Hepatocyte (in vitro differentiated cells): ENCODE measurements at regions not wholly inside any gene's neighbourhood (a gene's known extent, or its start where the extent isn't known, plus 50 kb on each side); places are given as distances from the start of the nearest gene placed in this dataset.

Experiments used
- DNase-seq: peaks from one replicate; pipeline ENCODE4 v3.0.0-alpha.2; 2016; ENCODE audit warnings: low spot score
- H2AFZ ChIP-seq: fragments of 200-600 bp; sonication (generic); 2 replicates; pipeline ENCODE4 v1.6.0; 2016; ENCODE audit warnings: antibody characterized with exemption, mild to moderate bottlenecking
- H3K27ac ChIP-seq: fragments of 200-600 bp; sonication (generic); 2 replicates; pipeline ENCODE4 v1.5.1; 2016; ENCODE audit warnings: mild to moderate bottlenecking
- H3K27me3 ChIP-seq: fragments of 200-600 bp; sonication (generic); 2 replicates; pipeline ENCODE4 v1.6.1; 2016
- H3K36me3 ChIP-seq: fragments of 200-600 bp; sonication (generic); replicated peaks from 2 replicates; pipeline ENCODE4 v1.5.1; 2016; ENCODE audit warnings: low read depth; ENCODE audit not compliant: insufficient read depth
- H3K4me1 ChIP-seq: fragments of 200-600 bp; sonication (generic); 2 replicates; pipeline ENCODE4 v1.5.1; 2016; ENCODE audit warnings: mild to moderate bottlenecking, moderate library complexity; ENCODE audit not compliant: insufficient read depth
- H3K4me2 ChIP-seq: fragments of 200-600 bp; sonication (generic); 2 replicates; pipeline ENCODE4 v1.6.0; 2016
- H3K4me3 ChIP-seq: fragments of 200-600 bp; sonication (generic); 2 replicates; pipeline ENCODE4 v1.5.1; 2016; ENCODE audit warnings: mild to moderate bottlenecking
- H3K79me2 ChIP-seq: fragments of 200-600 bp; sonication (generic); 2 replicates; pipeline ENCODE4 v1.6.0; 2017; ENCODE audit warnings: mild to moderate bottlenecking
- H3K9me2 ChIP-seq: fragments of 200-600 bp; sonication (generic); replicated peaks from 2 replicates; pipeline ENCODE4 v1.6.0; 2017; ENCODE audit warnings: mild to moderate bottlenecking; ENCODE audit not compliant: insufficient read depth
- H3K9me3 ChIP-seq: fragments of 200-600 bp; sonication (generic); 2 replicates; pipeline ENCODE4 v1.5.1; 2016; ENCODE audit warnings: low read depth, mild to moderate bottlenecking
- H4K20me1 ChIP-seq: fragments of 200-600 bp; sonication (generic); 2 replicates; pipeline ENCODE4 v1.6.0; 2016; ENCODE audit warnings: mild to moderate bottlenecking; ENCODE audit not compliant: insufficient read depth, poor library complexity, severe bottlenecking
- EZH2 ChIP-seq: fragments of 200-600 bp; sonication (generic); IDR thresholded peaks from 2 replicates; pipeline ENCODE4 v1.6.1; 2016; ENCODE audit warnings: antibody characterized with exemption, mild to moderate bottlenecking, borderline replicate concordance
- EZH2phosphoT487 ChIP-seq: fragments of 200-600 bp; sonication (generic); IDR thresholded peaks from one replicate; pipeline ENCODE4 v1.6.1; 2018; ENCODE audit warnings: antibody characterized with exemption, mild to moderate bottlenecking, low read depth, moderate library complexity; ENCODE audit not compliant: unreplicated experiment, severe bottlenecking
- WGBS: methylation state at CpG from one replicate; pipeline ENCODE4 v1.1.6; 2016; ENCODE audit warnings: low lambda C conversion rate; ENCODE audit errors: missing lambda C conversion rate; 5-methylcytosine and 5-hydroxymethylcytosine counted together
- TF ChIP-seq, protein P1 (sequence below): fragments of 200-600 bp; sonication (generic); IDR thresholded peaks from 2 replicates; pipeline ENCODE4 v1.5.1; 2016; ENCODE audit warnings: antibody characterized with exemption, mild to moderate bottlenecking; ENCODE audit not compliant: poor library complexity

DNA sequence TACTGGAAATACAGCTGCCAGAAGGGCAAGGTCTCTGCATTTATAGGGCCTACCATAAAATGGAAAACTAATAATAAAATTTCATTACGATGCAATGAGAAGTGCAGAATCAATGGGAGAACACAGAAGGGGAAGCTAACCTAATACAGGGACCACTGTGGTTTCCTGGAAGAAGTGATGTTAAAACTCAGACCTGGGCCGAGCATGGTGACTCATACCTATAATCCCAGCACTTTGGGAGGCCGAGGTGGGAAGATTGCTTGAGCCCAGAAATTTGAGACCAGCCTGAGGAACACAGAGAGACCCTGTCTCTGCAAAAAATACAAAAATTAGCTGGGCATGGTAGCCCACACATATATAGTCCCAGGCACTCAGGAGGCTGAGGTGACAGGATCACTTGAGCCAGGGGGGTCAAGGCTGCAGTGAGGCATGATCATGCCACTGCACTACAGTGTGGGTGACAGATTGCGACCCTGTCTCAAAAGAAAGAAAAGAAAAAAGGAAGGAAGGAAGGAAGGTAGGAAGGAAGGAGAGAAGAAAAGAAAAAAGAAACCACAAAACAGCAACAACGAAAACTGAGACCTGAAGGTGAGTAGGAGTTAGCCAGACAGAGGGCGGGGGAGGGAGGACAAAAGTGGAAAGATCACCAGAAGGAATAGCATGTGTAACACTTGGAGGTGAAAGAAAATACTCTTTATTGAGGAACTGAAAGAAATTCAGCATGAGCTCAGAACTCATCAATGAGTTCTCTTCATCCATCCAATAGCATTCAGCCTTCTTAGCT is 58.3 kb upstream of the DTNA start:
- Histone ChIP-seq H3K9me2 (no peaks in the 10 kb centered on the region), H3K4me3 (no peak overlapping the region), H3K79me2 (no peaks in the 10 kb centered on the region), H3K9me3 (no peaks in the 10 kb centered on the region), H3K4me2 (no peak overlapping the region), H3K27me3 (no peaks in the 10 kb centered on the region), H3K4me1 (no peaks in the 10 kb centered on the region), H4K20me1 (no peaks in the 10 kb centered on the region), H3K27ac (no peak overlapping the region), H3K36me3 (no peaks in the 10 kb centered on the region), H2AFZ (no peak overlapping the region)
- 73% methylated on average over 6 of the region's 6 CpGs for WGBS
- DNase-seq = no peak
- TF ChIP-seq EZH2phosphoT487 (no peak), EZH2 (no peak)
- TF ChIP-seq, protein P1, sequence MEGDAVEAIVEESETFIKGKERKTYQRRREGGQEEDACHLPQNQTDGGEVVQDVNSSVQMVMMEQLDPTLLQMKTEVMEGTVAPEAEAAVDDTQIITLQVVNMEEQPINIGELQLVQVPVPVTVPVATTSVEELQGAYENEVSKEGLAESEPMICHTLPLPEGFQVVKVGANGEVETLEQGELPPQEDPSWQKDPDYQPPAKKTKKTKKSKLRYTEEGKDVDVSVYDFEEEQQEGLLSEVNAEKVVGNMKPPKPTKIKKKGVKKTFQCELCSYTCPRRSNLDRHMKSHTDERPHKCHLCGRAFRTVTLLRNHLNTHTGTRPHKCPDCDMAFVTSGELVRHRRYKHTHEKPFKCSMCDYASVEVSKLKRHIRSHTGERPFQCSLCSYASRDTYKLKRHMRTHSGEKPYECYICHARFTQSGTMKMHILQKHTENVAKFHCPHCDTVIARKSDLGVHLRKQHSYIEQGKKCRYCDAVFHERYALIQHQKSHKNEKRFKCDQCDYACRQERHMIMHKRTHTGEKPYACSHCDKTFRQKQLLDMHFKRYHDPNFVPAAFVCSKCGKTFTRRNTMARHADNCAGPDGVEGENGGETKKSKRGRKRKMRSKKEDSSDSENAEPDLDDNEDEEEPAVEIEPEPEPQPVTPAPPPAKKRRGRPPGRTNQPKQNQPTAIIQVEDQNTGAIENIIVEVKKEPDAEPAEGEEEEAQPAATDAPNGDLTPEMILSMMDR = no peak

DNA sequence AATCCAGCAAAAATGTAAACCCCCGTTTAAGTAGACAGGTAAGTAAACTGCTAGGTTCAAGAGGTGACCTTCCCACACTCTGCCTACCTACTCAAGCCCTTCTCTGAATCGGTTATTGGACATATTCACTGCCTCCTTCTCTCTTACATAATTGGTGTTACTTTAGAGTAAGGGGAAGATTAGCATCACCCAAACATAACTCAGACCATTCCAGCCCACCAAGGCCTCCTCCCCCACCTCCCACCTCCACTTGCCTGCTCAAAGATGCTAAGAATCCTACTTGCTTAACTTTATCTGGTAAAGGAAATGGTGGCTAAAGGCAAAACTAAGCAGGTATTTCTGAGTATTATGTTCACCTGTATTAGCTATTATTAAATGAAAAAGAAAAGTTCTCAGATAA is 55.0 kb upstream of the DTNA start:
- Histone ChIP-seq H3K36me3 (no peaks in the 10 kb centered on the region), H3K27ac (no peak overlapping the region), H3K79me2 (no peaks in the 10 kb centered on the region), H3K4me3 (no peak overlapping the region), H2AFZ (no peak overlapping the region), H4K20me1 (no peaks in the 10 kb centered on the region), H3K4me1 (peaks cover 10% of the 10 kb centered on the region), H3K27me3 (no peaks in the 10 kb centered on the region), H3K4me2 (no peak overlapping the region), H3K9me2 (no peaks in the 10 kb centered on the region), H3K9me3 (no peaks in the 10 kb centered on the region)
- WGBS = 100% methylated on average over 2 of the region's 2 CpGs
- no peak for DNase-seq
- no peak for TF ChIP-seq EZH2
- TF ChIP-seq EZH2phosphoT487 = no peak
- TF ChIP-seq, protein P1 = no peak

DNA sequence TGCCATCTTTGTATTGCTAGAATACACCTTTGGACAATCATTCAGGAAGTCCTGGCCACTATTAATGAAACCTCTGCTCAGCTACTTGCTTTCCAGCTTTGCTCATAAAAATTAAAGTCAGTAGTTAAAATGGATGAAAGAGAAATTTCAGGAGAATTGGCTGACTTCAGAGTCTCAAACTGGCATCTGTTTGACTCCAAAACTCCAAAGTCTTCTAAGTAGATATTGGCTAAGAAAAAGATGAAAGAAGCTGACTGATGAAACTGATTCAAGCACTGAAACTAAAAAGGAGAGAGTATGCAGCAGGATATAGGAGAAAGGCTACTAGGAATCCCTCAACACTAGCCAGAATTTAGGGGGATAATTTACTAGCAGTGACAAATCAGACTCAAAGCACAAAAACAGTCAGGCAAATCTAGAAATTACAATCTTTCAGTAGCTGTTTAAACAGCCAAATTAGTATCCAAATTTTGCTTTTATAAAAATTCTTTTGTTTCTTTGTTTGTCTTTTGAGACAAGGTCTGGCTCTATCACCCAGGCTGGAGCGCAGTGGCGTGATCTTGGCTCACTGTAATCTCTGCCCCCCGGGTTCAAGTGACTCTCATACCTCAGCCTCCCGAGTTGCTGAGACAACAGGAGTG is 52.1 kb upstream of the DTNA start:
- WGBS = 86% methylated on average over 4 of the region's 4 CpGs

More for the DNA sequence above, 52.1 kb upstream of the DTNA start:
- Histone ChIP-seq H3K9me3 (no peaks in the 10 kb centered on the region), H3K9me2 (no peaks in the 10 kb centered on the region), H4K20me1 (no peaks in the 10 kb centered on the region), H3K79me2 (no peaks in the 10 kb centered on the region), H2AFZ (no peak overlapping the region), H3K36me3 (no peaks in the 10 kb centered on the region), H3K4me1 (peaks cover 12% of the 10 kb centered on the region), H3K27ac (no peak overlapping the region), H3K27me3 (no peaks in the 10 kb centered on the region), H3K4me3 (no peak overlapping the region), H3K4me2 (no peak overlapping the region)
- TF ChIP-seq, protein P1 = no peak
- TF ChIP-seq EZH2 (no peak), EZH2phosphoT487 (no peak)
- no peak for DNase-seq
